AG10803 (cell line): ENCODE measurements at regions not wholly inside any gene's neighbourhood (a gene's known extent, or its start where the extent isn't known, plus 50 kb on each side); places are given as distances from the start of the nearest gene placed in this dataset.

Experiments
- DNase-seq: peaks from one replicate; pipeline ENCODE4 v3.0.0; 2010; ENCODE audit warnings: low read depth
- H3K4me3 ChIP-seq: 2 replicates; pipeline ENCODE4 v1.5.1; 2011; ENCODE audit warnings: mild to moderate bottlenecking, low read length, control low read depth
- TF ChIP-seq, protein P1 (sequence below): conservative IDR thresholded peaks from 2 replicates; pipeline ENCODE4 v1.5.1; 2011; ENCODE audit warnings: mild to moderate bottlenecking, low read length, control low read depth, inconsistent platforms

DNA sequence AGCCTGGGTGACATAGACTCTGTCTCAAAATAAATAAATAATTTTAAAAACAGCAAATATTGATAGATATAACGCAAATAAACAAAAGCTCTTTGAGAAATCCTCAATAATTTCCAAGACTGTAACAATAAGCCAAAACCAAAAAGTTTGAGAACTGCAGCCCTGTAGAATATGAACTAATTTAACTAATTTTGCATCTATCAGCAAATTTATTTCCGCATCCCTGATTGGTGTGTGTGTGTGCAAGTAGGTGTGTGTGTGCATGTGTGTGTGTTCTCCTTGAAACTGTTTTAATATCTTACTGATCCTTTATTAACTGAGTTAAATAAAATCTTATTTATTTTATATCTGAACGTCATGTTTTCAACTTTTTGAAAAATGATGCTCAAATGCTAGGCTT lies 67.0 kb upstream of the ISX start:
- no peak overlapping the region for H3K4me3 ChIP-seq
- TF ChIP-seq, protein P1, sequence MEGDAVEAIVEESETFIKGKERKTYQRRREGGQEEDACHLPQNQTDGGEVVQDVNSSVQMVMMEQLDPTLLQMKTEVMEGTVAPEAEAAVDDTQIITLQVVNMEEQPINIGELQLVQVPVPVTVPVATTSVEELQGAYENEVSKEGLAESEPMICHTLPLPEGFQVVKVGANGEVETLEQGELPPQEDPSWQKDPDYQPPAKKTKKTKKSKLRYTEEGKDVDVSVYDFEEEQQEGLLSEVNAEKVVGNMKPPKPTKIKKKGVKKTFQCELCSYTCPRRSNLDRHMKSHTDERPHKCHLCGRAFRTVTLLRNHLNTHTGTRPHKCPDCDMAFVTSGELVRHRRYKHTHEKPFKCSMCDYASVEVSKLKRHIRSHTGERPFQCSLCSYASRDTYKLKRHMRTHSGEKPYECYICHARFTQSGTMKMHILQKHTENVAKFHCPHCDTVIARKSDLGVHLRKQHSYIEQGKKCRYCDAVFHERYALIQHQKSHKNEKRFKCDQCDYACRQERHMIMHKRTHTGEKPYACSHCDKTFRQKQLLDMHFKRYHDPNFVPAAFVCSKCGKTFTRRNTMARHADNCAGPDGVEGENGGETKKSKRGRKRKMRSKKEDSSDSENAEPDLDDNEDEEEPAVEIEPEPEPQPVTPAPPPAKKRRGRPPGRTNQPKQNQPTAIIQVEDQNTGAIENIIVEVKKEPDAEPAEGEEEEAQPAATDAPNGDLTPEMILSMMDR: no peak
- DNase-seq: no peak

DNA sequence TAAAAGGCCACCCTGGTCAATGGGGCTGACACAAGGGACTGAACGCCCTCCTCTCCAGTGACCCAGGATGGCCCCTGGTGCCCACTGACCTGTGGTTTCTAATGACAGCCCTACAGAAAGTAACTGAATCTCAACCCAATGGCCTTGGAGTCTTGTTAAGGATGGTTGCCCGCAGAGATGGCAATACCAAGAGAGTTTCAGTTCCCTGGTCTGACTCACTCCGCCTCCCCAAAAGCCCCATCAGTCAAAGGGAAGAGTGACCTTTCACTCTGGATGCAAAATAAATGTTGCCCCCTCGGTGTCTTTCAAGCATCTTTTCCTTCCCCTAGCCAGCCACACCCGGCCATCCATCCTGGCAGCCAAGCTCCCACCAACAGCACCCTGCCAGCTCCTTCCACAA lies 57.7 kb upstream of the ISX start:
- TF ChIP-seq, protein P1: no peak
- H3K4me3 ChIP-seq: no peak overlapping the region
- DNase-seq: no peak

DNA sequence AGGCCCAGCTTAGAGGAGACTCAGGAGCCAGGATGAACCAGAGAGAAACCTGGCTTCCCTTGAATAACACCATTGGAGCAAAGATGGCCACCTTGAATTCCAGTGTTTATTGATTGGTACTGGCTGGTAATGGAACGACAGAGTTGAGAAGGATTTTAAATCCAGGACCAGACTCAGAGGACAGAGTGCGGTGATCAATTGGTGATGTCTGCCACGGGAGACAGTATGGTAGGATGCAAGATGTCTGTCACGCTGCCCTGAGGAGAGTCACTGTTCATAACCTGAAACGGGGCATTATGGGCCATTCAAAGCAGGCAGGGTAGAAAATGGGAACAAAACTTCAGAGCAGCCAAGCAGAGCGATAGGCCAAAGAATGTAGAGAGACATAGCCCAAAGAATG lies 55.4 kb upstream of the ISX start:
- DNase-seq: no peak
- TF ChIP-seq, protein P1: no peak
- no peak overlapping the region for H3K4me3 ChIP-seq

DNA sequence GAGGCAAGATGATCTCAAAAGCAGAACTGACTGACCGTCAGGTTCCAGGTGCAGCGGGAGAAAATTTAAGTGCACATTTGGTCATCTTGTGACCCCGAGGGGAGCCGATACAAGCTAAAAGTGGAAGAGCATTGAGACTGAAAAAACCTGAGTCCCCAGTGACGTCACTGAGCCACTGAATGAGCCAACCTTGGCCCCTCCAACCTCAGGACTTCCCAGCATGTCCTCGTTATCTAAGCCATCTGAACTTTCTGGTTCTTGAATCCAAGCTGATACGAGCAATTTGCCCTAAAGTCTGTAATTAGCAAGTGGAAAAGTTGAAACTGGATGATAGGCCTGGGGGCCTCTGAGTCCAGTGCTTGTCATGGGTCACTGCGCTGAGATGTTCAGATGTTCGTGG lies 51.1 kb upstream of the ISX start:
- TF ChIP-seq, protein P1: no peak
- no peak overlapping the region for H3K4me3 ChIP-seq
- no peak for DNase-seq
